GM18498 (cell line): ENCODE measurements at regions not wholly inside any gene's neighbourhood (a gene's known extent, or its start where the extent isn't known, plus 50 kb on each side); places are given as distances from the start of the nearest gene placed in this dataset.

ENCODE experiments used
- ATAC-seq: cut with Tn5 transposase; IDR thresholded peaks from one replicate; pipeline ENCODE4 v1.9.1; 2021; ENCODE audit warnings: mild to moderate bottlenecking, moderate library complexity; ENCODE audit not compliant: unreplicated experiment

GRCh38 chr1:55339681-55340080 lies 124.5 kb upstream of the USP24 start:
- ATAC-seq, result no peak

- ATAC-seq, result no peak
These were observed 123.3 kb upstream of the USP24 start for GRCh38 chr1:55338448-55338820.

DNA sequence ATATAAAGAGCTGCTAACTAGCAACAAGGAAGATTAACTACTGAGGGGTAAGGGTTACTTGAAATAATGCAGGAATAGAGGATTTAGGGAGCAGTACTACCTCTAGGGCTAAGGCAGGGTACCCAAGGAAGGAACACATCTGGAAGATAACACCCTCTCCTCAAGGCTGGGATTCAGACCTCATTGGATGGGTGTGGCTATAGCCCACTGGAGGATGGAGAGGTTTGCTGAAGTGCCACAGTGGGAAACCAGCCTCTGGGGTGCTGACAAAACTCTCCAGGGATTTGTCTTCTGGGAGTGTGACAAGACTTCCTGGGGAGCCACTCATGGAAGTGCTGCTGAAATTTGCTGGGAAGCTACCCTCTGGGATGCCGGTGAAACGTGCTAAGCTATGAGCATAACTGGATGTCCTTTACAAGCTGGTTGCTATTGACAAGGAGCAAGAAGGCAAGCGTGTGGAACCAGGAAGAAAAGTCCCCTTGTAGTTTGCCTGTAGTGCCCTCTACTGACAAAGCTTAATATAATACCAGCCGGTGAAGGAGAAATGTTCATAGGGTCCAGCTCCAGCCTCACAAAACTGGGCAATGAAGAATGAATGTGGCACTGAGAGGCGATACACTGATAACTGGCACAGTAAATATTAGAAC lies 122.8 kb upstream of the USP24 start:
- ATAC-seq, result peak; percentile 64

GRCh38 chr1:55334797-55335196 lies 119.6 kb upstream of the USP24 start:
- no peak for ATAC-seq

DNA sequence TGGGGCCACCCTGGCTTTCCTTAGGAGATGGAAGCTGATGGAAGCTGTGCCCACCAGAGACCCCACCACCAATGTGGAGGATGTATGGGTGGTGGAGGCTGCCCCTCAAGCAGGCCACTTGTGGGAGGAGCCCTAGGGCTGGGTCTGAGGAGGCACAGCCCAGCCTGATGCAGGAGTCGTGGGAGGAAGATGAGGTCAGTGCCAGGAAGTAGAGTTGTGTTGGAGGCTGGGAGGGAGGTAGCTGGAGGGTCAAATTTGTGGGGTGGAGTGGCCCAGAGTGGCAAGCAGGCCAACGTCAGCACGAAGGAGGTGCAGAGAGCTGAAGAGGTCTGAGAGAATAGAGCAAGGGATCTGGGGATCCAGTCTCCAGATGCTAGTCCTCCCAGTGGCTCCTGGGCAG lies 119.0 kb upstream of the USP24 start:
- no peak for ATAC-seq

DNA sequence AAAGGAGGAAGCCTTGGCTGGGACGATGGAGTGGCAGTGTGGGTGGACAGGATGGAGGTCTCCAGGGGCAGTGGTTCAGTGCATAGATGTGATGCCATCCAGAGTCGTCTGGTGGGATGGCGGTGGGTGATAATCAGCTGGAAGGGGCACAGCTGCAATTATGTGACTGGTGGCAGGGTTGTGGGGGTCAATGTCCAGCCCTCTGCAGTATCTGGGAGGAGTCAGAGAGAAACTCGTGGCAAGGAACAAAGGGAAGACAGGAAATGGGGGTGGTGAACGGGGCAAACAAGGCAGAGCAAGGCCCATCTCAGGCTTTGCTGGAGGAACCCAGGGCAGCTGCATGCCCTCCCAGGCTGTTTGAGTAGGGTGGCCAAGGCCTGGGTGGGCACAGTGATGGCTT lies 118.3 kb upstream of the USP24 start:
- no peak for ATAC-seq

GRCh38 chr1:55331351-55331750 lies 116.2 kb upstream of the USP24 start:
- ATAC-seq, result no peak

GRCh38 chr1:55329808-55330432 lies 114.8 kb upstream of the USP24 start:
- no peak for ATAC-seq

GRCh38 chr1:55329091-55329490 lies 113.9 kb upstream of the USP24 start:
- no peak for ATAC-seq

DNA sequence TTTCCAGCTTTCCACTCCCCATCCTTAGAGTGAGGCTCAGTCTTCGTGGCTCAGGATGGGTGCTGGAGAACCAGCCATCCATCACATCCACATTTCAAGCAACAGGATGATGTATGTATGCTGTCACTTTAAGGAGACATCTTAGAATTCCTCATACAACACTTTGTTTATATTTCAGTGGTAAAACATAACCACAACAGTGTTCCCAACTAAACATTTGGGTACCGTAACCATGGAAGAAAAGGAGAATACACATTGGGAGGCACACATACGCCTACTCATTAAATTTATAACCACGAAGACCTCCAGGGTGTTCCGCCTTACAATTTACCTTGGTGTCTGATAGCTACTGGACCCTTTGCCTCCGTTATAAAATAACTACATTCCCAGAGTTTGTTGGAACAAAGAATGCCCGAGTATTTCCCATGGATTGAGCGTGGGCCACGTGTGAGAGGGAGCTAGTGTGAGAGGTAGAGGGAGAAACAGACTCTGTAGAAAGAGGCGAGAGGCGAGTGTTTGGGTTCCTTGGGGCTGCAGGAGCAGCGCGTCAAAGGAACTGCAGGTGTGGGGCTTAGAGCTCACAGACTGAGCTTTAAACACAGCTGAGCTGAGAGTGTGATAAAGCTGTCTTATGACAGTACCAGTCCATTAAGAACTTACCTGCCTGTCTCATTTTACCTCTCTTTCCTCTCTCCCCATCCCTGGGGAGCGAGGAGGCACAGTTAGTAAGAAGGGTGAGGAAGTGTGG lies 111.5 kb upstream of the USP24 start:
- ATAC-seq, result no peak

DNA sequence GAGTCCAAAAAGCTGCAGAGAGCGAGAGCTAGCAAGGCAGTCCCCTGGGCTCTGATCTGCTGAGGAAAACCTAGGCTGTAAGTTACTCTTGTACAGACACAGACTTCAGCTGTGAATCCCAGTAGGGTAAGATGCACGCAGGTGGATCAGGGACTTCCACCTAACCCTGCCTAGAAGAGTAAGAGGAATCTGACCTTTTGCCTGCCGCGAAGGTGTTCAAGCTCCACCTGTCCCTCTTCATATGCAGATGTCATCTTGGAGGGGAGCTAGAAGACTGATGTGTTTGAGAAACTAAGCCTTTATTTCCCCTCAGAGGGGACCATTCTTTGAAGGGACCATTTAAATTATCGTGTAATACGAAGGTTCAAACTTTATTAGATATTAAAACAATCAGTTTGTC lies 108.6 kb upstream of the USP24 start:
- ATAC-seq, result no peak

GRCh38 chr1:55322842-55323241 lies 107.7 kb upstream of the USP24 start:
- ATAC-seq, result no peak

DNA sequence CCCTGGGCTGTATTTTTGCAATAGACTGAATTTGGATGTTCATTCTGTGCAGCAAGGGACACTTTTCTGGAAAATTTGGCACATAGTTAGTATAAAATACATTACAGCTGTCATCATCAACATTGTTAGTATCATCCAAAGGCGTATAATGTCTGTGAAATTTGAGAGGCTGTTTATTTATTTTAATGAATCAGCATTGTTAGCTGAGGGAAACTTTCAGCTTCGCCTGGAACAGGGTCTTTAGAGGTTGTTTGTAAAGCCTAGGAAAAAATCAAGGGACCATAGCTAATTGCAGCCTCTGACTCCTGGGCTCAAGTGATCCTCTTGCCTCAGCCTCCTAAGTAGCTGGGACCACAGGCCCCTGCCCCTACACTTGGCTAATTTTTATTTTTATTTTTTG lies 106.8 kb upstream of the USP24 start:
- no peak for ATAC-seq

- ATAC-seq, result no peak
These were observed 105.7 kb upstream of the USP24 start for GRCh38 chr1:55320891-55321290.

- no peak for ATAC-seq
These were observed 103.1 kb upstream of the USP24 start for GRCh38 chr1:55318116-55318817.

- ATAC-seq, result no peak
These were observed 102.5 kb upstream of the USP24 start for GRCh38 chr1:55317673-55318072.

DNA sequence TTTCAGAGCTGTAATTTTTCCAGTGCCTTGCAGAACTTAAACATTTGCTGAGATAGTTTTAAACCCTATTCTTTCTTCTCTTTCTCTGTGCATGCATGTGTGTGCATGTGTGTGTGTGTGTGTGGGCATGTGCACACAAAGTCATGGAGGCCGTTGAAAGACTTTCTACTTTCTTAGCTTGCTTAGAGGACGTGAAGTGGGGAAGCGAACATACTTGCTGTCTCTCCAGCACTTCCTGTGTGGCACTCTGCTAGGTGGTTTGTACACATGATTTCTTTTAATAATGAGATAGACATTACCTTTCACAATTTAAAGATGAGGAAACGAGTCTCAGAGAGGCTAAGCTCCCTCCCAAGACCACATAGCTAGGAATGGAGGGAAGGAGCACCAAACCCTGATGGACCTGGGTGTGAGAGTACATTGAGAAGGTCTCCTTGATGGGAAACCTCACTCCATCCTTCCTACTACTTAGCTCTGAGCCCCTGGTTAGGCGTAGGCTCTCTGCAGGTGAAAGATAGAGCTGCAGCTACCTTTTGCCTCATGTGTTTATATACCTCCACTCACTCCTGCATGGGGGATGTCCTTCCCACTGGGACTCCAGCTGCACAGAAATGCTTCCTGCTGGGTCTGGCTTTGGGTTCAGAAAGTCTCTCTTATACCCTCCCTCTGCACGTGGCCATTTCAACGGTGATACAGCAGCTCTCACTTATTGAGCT lies 101.9 kb upstream of the USP24 start:
- ATAC-seq, result no peak

DNA sequence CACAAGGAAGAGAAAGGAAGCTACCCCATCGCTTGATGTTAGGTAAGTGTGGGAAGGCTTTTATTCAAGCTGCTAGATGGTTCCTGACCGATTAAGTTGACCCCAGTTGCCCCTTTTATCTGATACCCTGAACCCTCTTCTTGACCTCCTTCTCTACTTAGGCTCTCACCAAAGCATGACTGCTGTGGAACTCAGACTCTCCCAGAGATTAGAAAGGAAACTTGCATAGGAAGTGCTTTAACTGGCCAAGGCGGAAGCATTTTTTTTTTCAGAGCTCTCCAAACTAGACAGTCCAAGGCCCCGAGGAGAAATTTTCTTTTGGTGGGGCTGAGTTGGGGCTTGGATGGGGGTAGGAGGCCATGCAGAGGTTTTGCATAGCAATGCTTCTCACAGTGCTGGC lies 101.3 kb upstream of the USP24 start:
- ATAC-seq, result no peak

DNA sequence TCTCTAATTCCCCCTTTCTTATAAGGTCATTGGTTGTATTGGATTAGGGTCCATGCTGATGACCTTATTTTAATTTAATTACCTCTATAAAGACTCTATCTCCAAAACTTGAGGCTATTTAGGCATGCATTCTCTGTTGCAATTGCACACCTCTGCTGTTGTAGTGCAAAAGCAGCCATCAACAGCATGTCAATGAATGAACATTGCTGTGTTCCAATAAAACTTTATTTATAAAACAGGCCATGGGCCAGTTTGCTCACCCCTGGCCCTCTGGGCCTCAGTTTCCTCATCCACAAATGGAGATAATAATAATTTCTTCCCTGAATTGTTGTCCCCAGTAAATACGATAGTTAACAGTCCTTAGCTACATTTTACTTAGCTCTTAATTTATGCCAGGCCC lies 100.4 kb upstream of the USP24 start:
- ATAC-seq, result no peak

- ATAC-seq, result no peak
These were observed 99.6 kb upstream of the USP24 start for GRCh38 chr1:55314740-55315139.

- ATAC-seq, result no peak
These were observed 98.7 kb upstream of the USP24 start for GRCh38 chr1:55313903-55314302.
